ENCODE measurements at regions not wholly inside any gene's neighbourhood (a gene's known extent, or its start where the extent isn't known, plus 50 kb on each side); places are given as distances from the start of the nearest gene placed in this dataset.

DNA sequence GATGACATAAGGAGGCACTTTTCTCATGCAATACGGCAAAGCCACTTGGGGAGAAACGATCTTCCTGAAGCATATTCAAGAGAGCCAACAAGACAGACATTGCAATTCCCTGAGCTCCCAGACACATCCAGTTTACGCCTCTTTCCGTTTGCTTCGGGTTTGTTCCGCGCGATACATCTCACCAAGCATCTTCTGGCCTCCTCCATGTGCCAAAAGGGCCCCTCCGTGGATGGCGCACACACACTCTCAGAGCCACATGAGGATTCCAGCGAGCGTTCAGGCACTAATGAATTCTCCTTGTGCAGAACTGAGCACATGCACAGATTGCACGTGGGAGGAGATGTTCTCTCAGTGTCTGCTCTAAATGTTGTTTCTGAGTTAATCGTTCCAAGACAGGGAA, 146.7 kb upstream of the SHISA6 start:
- no peak for DNase-seq (ENCODE audit: low spot score)
- TF ChIP-seq CTCF (IDR thresholded peaks at IDR 0.05; ENCODE audit: borderline replicate concordance, control extremely low read depth, extremely low read depth, insufficient read depth, missing control alignments): no peak
- in situ Hi-C loops (cut with MboI; ENCODE audit: low sequenced_read_pairs, unreplicated experiment): no loop called here

DNA sequence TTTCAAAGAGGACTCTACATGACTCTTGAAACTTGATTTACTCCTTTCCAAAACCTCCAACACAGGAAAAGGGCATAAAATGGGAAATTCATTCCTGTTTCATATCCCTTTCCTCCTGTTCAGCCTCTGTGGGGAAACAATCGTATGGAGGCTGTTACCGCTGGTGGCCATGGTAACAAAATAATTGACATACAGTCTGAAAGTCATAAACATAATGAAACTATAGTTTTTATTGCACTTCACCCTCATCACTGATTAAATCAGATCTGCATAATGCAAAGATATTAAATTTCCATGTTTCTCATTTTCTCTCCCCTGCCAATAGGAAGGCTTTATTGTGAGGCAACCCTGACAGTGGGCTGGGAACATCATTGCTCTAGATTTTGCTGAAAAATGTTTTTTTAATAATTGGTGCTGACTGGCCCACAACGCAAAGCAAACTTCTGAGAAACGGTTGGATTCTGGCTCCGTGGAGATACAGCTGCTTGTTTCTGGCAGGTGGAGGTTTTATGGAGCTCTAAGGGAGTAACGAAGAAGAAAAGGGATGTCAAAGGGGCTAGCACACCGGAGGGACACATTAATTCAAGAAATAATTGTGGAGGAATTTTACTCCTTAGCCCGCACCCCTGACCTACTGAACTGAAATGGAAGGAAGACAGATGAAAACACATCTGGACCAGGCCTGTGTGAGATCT, 154.2 kb upstream of the SHISA6 start:
- in situ Hi-C loops (cut with MboI; ENCODE audit: low sequenced_read_pairs, unreplicated experiment): no loop called here
- no peak for DNase-seq (ENCODE audit: low spot score)
- no peak for TF ChIP-seq CTCF (IDR thresholded peaks at IDR 0.05; ENCODE audit: borderline replicate concordance, control extremely low read depth, extremely low read depth, insufficient read depth, missing control alignments)

GRCh38 chr17:11082559-11082958, 158.5 kb upstream of the SHISA6 start:
- in situ Hi-C loops (cut with MboI; ENCODE audit: low sequenced_read_pairs, unreplicated experiment): no loop called here
- no peak for TF ChIP-seq CTCF (IDR thresholded peaks at IDR 0.05; ENCODE audit: borderline replicate concordance, control extremely low read depth, extremely low read depth, insufficient read depth, missing control alignments)
- no peak for DNase-seq (ENCODE audit: low spot score)

- no peak for DNase-seq (ENCODE audit: low spot score)
- TF ChIP-seq CTCF (IDR thresholded peaks at IDR 0.05; ENCODE audit: borderline replicate concordance, control extremely low read depth, extremely low read depth, insufficient read depth, missing control alignments): no peak
- in situ Hi-C loops (cut with MboI; ENCODE audit: low sequenced_read_pairs, unreplicated experiment): no loop called here
Measured at GRCh38 chr17:11081342-11081741, 159.7 kb upstream of the SHISA6 start.

GRCh38 chr17:11077673-11078072, 163.3 kb upstream of the SHISA6 start:
- no peak for DNase-seq (ENCODE audit: low spot score)
- in situ Hi-C loops (cut with MboI; ENCODE audit: low sequenced_read_pairs, unreplicated experiment): no loop called here
- no peak for TF ChIP-seq CTCF (IDR thresholded peaks at IDR 0.05; ENCODE audit: borderline replicate concordance, control extremely low read depth, extremely low read depth, insufficient read depth, missing control alignments)

DNA sequence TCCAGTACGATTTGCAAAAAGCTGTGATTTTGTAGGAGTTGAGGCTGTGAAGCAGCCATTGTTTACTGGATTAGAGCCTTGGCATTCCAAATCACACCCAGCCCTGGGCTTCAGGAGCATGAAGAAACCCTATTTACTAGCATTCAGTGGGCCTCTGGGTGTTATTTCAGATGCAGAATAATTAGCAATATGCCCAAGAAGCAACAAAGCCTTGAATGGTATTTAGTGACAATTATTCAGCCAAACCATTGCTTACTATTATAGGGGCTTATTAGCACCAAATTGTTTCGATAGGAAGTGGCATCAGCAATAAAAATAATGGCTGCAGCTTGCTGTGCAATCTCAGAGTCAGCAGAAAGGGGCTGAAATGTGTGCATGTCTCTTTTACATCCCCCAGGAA, 166.6 kb upstream of the SHISA6 start:
- DNase-seq (ENCODE audit: low spot score): no peak
- no peak for TF ChIP-seq CTCF (IDR thresholded peaks at IDR 0.05; ENCODE audit: borderline replicate concordance, control extremely low read depth, extremely low read depth, insufficient read depth, missing control alignments)
- in situ Hi-C loops (cut with MboI; ENCODE audit: low sequenced_read_pairs, unreplicated experiment): no loop called here
